GM19372 (cell line): ENCODE measurements at regions not wholly inside any gene's neighbourhood (a gene's known extent, or its start where the extent isn't known, plus 50 kb on each side); places are given as distances from the start of the nearest gene placed in this dataset.
"Not testable (repeated sequence)": the region's sequence is repeated elsewhere in the genome, so short reads cannot be mapped to it uniquely, and the experiment has no call there.

Source experiments
- ATAC-seq: cut with Tn5 transposase; IDR thresholded peaks from one replicate; pipeline ENCODE4 v1.9.1; 2021; ENCODE audit warnings: mild to moderate bottlenecking, low read depth, moderate library complexity; ENCODE audit not compliant: unreplicated experiment

GRCh38 chr6:12640438-12640837, 76.1 kb upstream of the PHACTR1 start:
- ATAC-seq, result no peak

GRCh38 chr6:12641785-12642184, 74.8 kb upstream of the PHACTR1 start:
- not testable (repeated sequence) for ATAC-seq

- no peak for ATAC-seq
Measured at GRCh38 chr6:12645941-12646340, 70.6 kb upstream of the PHACTR1 start.

GRCh38 chr6:12648171-12648570, 68.4 kb upstream of the PHACTR1 start:
- ATAC-seq, result no peak

- no peak for ATAC-seq
Measured at GRCh38 chr6:12649325-12649724, 67.2 kb upstream of the PHACTR1 start.

- no peak for ATAC-seq
Measured at GRCh38 chr6:12653486-12653885, 63.1 kb upstream of the PHACTR1 start.

- ATAC-seq, result no peak
Measured at GRCh38 chr6:12654107-12654506, 62.5 kb upstream of the PHACTR1 start.

- no peak for ATAC-seq
Measured at GRCh38 chr6:12654514-12654913, 62.1 kb upstream of the PHACTR1 start.

- no peak for ATAC-seq
Measured at GRCh38 chr6:12656906-12657305, 59.7 kb upstream of the PHACTR1 start.

GRCh38 chr6:12657884-12658283, 58.7 kb upstream of the PHACTR1 start:
- ATAC-seq, result no peak

GRCh38 chr6:12661432-12662089, 55.0 kb upstream of the PHACTR1 start:
- no peak for ATAC-seq
